OCI-LY7 (cell line): ENCODE measurements at regions not wholly inside any gene's neighbourhood (a gene's known extent, or its start where the extent isn't known, plus 50 kb on each side); places are given as distances from the start of the nearest gene placed in this dataset.

Experiments used
- EZH2phosphoT487 ChIP-seq: fragments of 200-600 bp; sonication (generic); IDR thresholded peaks from 2 replicates; pipeline ENCODE4 v1.6.1; 2018; ENCODE audit warnings: low read depth, borderline replicate concordance, mild to moderate bottlenecking, mixed run types, antibody characterized with exemption, low read length, moderate library complexity, mixed read lengths
- TF ChIP-seq, protein P1 (sequence below): fragments of 200-600 bp; sonication (generic); conservative IDR thresholded peaks from 2 replicates; pipeline ENCODE4 v1.5.1; 2014; ENCODE audit warnings: mild to moderate bottlenecking, antibody characterized with exemption, low read length, moderate library complexity, mixed read lengths

- TF ChIP-seq, protein P1, sequence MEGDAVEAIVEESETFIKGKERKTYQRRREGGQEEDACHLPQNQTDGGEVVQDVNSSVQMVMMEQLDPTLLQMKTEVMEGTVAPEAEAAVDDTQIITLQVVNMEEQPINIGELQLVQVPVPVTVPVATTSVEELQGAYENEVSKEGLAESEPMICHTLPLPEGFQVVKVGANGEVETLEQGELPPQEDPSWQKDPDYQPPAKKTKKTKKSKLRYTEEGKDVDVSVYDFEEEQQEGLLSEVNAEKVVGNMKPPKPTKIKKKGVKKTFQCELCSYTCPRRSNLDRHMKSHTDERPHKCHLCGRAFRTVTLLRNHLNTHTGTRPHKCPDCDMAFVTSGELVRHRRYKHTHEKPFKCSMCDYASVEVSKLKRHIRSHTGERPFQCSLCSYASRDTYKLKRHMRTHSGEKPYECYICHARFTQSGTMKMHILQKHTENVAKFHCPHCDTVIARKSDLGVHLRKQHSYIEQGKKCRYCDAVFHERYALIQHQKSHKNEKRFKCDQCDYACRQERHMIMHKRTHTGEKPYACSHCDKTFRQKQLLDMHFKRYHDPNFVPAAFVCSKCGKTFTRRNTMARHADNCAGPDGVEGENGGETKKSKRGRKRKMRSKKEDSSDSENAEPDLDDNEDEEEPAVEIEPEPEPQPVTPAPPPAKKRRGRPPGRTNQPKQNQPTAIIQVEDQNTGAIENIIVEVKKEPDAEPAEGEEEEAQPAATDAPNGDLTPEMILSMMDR: no peak
- no peak for TF ChIP-seq EZH2phosphoT487
These were observed 720.8 kb downstream of the SLC6A15 start for GRCh38 chr12:84191779-84192178.
